Left lung (tissue), 4 donors: ENCODE measurements at regions not wholly inside any gene's neighbourhood (a gene's known extent, or its start where the extent isn't known, plus 50 kb on each side); places are given as distances from the start of the nearest gene placed in this dataset.

ENCODE experiments used
- ATAC-seq: fragments of 200-7000 bp; cut with Tn5 transposase; one replicate; pipeline ENCODE4 v1.9.1; 2020; ENCODE audit warnings: moderate library complexity
- DNase-seq, 4 donors: peaks; one replicate each; pipeline ENCODE4 v3.0.0-alpha.2; 2013 to 2020
- H3K27ac ChIP-seq, 2 donors: fragments of 200-600 bp; sonication (generic) in 1 of 2; one replicate each; pipeline versions ENCODE4 v1.5.0 to v1.8.0; 2020 to 2021
- H3K27me3 ChIP-seq, 2 donors: fragments of 200-600 bp; sonication (generic) in 1 of 2; one replicate each; pipeline versions ENCODE4 v1.5.0 to v1.8.0; 2020 to 2021
- H3K36me3 ChIP-seq, 2 donors: fragments of 200-600 bp; sonication (generic) in 1 of 2; one replicate each; pipeline versions ENCODE4 v1.5.0 to v1.8.0; 2020 to 2021
- H3K4me1 ChIP-seq, 2 donors: fragments of 200-600 bp; one replicate each; pipeline ENCODE4 v1.8.0; 2021
- H3K4me3 ChIP-seq, 2 donors: fragments of 200-600 bp; sonication (generic) in 1 of 2; one replicate each; pipeline versions ENCODE4 v1.5.0 to v1.8.0; 2020 to 2021; ENCODE audit warnings: mild to moderate bottlenecking in 1 of 2
- H3K9me3 ChIP-seq, 2 donors: fragments of 200-600 bp; sonication (generic) in 1 of 2; one replicate each; pipeline versions ENCODE4 v1.5.0 to v1.8.0; 2020 to 2021
- CTCF ChIP-seq, 2 donors: fragments of 200-600 bp; sonication (generic) in 1 of 2; IDR thresholded peaks; one replicate each; pipeline versions ENCODE4 v1.5.0 to v1.8.0; 2021; ENCODE audit warnings: antibody characterized with exemption in 2 of 2
- intact Hi-C, 2 donors: fragments of 100-400 bp; cut with DNase I; formaldehyde crosslinking; loops; one replicate each; pipeline versions ENCODE4 v1.11.2 to v1.14.2; 2022
- donor health status: DM: no; HTN: yes; CAD: no.
- donor health status: DM: no; HTN: no; CAD: no.

GRCh38 chr12:43169115-43169681 is 382.8 kb downstream of the ADAMTS20 start:
- no peak overlapping the region for H3K27ac ChIP-seq
- no peak for ATAC-seq
- no peak for TF ChIP-seq CTCF (IDR thresholded peaks at IDR 0.05)
- no peak for DNase-seq
- no peaks in the 10 kb centered on the region for H3K4me1 ChIP-seq
- no peaks in the 10 kb centered on the region for H3K36me3 ChIP-seq
- intact Hi-C loops = no loop called here
- no peak overlapping the region for H3K4me3 ChIP-seq
- H3K9me3 ChIP-seq = no peaks in the 10 kb centered on the region
- no peaks in the 10 kb centered on the region for H3K27me3 ChIP-seq

GRCh38 chr12:43167691-43168090 is 384.3 kb downstream of the ADAMTS20 start:
- DNase-seq (no peak), ATAC-seq (no peak)
- TF ChIP-seq CTCF (IDR thresholded peaks at IDR 0.05) = no peak
- no peaks in the 10 kb centered on the region for H3K36me3 ChIP-seq
- no peaks in the 10 kb centered on the region for H3K27me3 ChIP-seq
- no peaks in the 10 kb centered on the region for H3K4me1 ChIP-seq
- no peak overlapping the region for H3K4me3 ChIP-seq
- intact Hi-C loops = no loop called here
- no peak overlapping the region for H3K27ac ChIP-seq
- no peaks in the 10 kb centered on the region for H3K9me3 ChIP-seq

- H3K9me3 ChIP-seq = no peaks in the 10 kb centered on the region
- intact Hi-C loops = no loop called here
- H3K27me3 ChIP-seq = no peaks in the 10 kb centered on the region
- ATAC-seq (no peak), DNase-seq (no peak)
- no peaks in the 10 kb centered on the region for H3K36me3 ChIP-seq
- no peaks in the 10 kb centered on the region for H3K4me1 ChIP-seq
- TF ChIP-seq CTCF (IDR thresholded peaks at IDR 0.05) = no peak
- no peak overlapping the region for H3K4me3 ChIP-seq
- H3K27ac ChIP-seq = no peak overlapping the region
These were observed 386.7 kb downstream of the ADAMTS20 start for GRCh38 chr12:43165351-43165750.

DNA sequence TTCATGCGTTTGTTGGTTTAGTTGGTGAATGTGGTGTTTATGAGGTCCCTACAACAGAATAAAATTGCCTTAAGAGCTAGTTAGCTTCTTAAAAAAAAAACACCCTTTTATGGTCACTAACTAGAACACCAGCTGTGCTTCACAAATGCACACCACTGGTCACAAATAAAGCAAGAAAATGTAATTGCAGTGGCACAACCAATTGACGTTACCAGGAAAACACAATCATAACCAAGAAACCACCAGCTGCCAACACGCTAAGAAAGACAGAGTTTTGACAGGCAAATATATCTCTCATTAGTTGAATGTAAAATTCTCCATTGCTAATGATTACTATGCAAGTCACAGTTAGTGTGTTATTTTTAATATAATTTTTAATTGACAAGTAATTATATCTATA is 389.9 kb downstream of the ADAMTS20 start:
- Histone ChIP-seq H3K4me3 (no peak overlapping the region), H3K9me3 (no peaks in the 10 kb centered on the region), H3K27ac (no peak overlapping the region), H3K4me1 (no peaks in the 10 kb centered on the region), H3K27me3 (no peaks in the 10 kb centered on the region), H3K36me3 (no peaks in the 10 kb centered on the region)
- TF ChIP-seq CTCF (IDR thresholded peaks at IDR 0.05) = no peak
- intact Hi-C loops = no loop called here
- DNase-seq = no peak
- ATAC-seq = no peak

DNA sequence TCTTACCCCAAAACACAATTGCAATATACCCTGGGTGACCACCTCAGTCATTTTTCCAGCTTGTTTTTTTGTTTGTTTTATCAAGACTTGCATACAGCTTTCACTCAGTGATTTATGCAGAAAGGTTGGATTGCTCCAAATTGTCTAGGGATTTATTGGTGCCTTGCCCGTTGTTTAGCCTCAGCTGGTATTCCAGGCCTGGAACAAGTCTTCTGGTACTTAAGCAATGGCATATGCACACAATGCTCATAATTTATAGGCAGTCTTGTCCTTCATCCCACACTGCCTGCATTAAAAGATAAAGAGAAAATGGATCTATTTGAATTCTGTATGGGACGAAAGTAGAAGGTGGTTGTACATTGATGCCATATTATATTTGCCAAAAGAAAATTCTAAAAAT is 392.5 kb downstream of the ADAMTS20 start:
- TF ChIP-seq CTCF (IDR thresholded peaks at IDR 0.05) = no peak
- no peak for ATAC-seq
- Histone ChIP-seq H3K27me3 (no peaks in the 10 kb centered on the region), H3K4me1 (no peaks in the 10 kb centered on the region), H3K4me3 (no peak overlapping the region), H3K36me3 (no peaks in the 10 kb centered on the region), H3K27ac (no peak overlapping the region), H3K9me3 (no peaks in the 10 kb centered on the region)
- no peak for DNase-seq
- intact Hi-C loops = no loop called here
